ENCODE measurements at regions not wholly inside any gene's neighbourhood (a gene's known extent, or its start where the extent isn't known, plus 50 kb on each side); places are given as distances from the start of the nearest gene placed in this dataset.

DNA sequence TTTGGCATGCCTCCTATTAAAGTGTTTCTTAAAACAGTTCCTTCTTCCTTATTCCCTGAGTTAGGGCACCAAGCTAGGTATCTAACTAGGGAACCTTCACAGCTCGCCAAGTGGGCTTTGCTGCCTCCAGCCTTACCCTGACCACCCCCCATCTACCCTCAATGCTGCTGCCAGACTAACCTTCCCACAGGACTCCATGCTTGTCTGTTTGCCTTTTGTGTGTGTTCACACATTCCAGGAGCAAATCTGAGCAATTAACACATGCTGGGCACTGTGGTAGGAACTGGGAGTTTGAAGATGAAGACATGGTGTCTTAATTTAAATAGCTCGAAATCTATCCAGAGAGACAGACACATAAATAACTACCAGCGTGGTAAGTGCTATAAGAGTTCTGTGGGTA lies 185.2 kb downstream of the MZT1 start:
- TF ChIP-seq, protein P1, sequence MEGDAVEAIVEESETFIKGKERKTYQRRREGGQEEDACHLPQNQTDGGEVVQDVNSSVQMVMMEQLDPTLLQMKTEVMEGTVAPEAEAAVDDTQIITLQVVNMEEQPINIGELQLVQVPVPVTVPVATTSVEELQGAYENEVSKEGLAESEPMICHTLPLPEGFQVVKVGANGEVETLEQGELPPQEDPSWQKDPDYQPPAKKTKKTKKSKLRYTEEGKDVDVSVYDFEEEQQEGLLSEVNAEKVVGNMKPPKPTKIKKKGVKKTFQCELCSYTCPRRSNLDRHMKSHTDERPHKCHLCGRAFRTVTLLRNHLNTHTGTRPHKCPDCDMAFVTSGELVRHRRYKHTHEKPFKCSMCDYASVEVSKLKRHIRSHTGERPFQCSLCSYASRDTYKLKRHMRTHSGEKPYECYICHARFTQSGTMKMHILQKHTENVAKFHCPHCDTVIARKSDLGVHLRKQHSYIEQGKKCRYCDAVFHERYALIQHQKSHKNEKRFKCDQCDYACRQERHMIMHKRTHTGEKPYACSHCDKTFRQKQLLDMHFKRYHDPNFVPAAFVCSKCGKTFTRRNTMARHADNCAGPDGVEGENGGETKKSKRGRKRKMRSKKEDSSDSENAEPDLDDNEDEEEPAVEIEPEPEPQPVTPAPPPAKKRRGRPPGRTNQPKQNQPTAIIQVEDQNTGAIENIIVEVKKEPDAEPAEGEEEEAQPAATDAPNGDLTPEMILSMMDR (IDR thresholded peaks at IDR 0.05) = no peak
- no peak for TF ChIP-seq EP300 (IDR thresholded peaks at IDR 0.05)
- TF ChIP-seq POLR2A (IDR thresholded peaks at IDR 0.05) = no peak
- no peak for TF ChIP-seq POLR2AphosphoS5 (IDR thresholded peaks at IDR 0.05)

Data from sigmoid colon (tissue), 4 donors.